UCSD-AML1 (cell line): ENCODE measurements at regions not wholly inside any gene's neighbourhood (a gene's known extent, or its start where the extent isn't known, plus 50 kb on each side); places are given as distances from the start of the nearest gene placed in this dataset.
A peak's percentile ranks its signal among the peaks of the same experiment; 100 is the strongest.

Experiments used
- DNase-seq: peaks from one replicate; lab custom pipeline; 2025; ENCODE audit not compliant: unreplicated experiment; lab: John Stamatoyannopoulos, UW

DNA sequence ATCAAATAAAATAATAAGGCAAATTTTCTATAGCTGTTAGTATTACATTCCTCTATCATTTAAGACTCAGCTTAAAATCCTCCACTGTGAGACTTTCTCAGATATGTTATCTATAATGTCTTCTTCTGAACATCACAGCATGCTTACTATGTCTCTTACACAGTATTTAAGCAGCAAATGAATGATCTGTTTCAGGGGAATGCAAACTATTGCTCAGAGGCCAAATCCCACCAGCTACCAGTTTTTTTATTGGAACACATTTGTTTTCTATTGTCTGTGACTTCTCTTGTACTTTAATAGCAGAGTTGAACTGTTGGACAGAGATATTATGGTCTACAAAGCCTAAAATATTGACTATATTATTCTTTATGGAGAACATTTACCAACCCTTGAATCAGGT lies 59.6 kb downstream of the C3orf38 start:
- DNase-seq = no peak

DNA sequence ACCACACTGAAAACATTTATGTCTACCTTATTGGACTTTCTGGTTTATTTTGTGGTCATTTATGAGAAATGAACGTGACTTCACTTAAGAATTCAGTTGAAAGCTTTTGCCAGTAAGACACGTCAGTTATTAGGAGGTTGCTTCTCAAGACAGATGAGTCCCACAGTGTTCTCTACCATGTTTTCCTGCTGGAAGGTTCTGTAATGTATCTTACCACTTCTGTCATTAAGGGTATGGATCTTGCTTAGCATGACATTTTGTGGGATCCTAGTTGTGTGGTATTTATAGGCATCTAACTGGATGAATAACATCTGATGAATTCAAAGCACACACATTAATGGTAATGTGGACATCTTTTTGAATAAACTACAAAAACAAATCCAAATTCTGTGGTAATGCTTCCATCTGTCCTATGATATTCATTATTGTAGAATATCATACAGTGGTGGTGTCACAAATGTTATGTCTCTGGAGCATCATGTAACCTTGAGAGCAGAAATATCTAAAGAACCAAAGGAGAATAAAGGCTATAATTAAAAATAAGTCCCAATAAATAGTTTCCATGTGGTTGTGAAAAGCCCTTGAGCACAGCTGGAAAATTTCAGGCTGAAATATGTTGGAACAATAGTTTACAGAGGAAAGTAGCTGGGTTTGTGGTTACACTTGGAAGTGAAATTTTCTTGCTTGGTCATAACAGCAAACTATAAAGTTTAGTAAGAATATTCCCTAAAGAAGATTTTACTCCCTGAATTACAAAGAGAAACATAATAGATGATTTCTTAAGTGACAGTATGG lies 61.5 kb downstream of the C3orf38 start:
- DNase-seq = no peak

DNA sequence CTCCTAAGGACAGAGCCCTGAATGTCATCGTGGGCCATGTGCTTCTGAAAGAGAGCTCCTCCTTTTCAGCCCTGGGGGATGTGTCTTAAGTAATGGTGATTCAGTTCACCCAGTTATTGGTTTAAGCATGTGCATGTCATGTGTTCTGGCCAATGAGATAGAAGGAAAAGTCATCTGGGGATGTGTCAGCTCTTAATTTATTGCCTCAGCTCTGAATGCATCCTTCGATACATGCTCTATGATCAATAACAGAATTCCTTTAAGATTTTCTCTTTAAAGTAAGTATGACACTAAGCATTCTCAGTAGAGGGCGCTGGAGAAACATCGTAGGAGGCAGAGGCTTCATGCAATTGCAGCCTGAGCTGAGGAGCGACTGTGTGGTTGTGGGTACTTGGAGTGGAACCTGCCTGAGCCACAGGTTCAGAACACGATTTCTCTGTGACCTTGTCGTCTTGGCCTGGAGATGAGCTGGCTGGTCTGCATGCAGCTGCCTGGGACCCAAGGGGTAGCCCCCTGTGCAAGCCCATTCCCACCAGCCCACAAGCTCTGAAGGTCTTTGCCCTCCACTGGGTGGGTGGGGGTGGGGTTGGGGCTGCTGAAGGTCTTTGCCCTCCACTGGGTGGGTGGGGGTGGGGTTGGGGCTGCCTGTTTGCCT lies 69.5 kb downstream of the C3orf38 start:
- peak; percentile 26 for DNase-seq

DNA sequence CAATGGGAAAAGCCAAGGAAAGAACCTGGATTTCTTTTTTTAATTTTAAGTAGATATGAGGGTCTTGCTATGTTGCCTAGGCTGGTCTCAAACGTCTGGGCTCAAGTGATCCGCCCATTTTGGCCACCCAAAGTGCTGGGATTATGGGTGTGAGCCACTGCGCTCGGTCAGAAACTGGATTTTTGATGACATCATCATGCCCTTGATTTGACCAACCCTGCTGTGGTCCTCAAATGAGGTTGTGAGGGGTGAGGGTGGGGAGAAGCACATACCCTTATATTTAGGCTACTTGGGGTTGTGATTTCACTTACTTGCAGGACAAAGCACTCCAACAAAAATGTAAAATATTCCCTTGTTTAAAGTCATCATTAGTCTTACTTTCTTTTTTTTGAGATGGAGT lies 70.4 kb downstream of the C3orf38 start:
- no peak for DNase-seq

DNA sequence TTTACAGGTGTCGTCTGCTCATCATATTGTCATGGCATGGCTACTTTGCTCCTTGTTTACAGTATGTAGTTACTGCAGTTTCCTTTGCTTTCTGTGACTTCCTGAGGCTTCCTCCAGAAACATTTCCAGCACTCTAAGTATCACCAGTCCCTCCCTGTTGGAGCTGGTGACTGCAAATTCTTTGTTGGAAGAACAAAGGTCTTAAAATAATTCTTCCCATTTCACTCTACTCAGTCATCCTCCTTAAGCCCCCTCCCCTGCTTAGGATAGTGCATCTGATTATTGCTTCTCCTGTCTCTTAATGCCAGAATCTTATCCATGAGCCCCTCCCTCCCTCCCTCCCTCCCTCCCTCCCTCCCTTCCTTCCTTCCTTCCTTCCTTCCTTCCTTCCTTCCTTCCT lies 72.0 kb downstream of the C3orf38 start:
- DNase-seq = no peak

DNA sequence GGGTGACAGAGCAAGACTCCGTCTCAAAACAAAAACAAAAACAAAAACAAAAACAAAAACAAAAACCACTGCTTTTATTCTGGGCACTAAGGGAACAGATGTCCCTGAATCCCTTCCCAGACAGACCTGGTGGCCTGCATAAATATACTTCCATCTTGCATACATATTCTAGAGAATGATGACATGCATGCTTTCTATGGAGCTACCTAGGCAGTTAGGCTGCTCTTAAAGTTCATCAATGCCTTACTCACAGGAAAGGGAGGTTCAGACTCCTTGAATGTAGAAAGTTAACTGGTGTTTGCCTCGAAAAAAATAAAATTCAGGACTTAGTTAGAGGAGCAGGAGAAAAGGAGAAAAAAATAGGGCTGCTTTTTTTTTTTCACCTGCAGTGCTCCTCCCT lies 72.6 kb downstream of the C3orf38 start:
- DNase-seq = no peak

DNA sequence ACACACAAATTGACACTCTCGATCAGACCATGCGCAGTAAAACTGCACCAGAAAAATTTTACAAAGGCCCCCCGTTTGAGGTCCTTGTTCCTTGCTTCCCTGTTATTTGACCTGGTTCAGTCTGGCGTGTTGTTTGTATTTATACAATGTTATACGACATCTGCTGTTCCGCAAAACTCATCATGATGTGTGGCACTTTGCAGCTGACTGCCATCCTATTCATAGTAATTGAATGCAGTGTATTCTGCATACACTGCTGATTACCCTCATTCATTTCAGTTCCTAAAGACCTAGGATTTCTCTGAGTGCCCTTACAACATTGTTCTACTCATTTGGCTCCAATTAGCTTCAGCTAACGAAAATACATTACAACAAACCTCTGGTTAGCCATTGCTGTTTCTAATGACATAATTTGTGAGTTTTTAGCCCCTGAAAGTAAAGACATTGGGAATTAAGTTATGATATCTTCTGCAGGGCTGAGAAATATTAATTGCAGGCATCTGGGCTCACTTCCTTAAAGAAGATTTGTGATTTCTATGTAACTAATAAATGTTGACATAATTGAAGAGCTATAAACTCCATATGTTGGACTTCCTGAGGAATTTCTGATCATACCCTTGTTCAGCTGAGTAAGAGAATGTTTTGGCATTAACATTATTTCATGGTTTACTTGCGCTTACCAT lies 75.7 kb downstream of the C3orf38 start:
- DNase-seq = no peak

DNA sequence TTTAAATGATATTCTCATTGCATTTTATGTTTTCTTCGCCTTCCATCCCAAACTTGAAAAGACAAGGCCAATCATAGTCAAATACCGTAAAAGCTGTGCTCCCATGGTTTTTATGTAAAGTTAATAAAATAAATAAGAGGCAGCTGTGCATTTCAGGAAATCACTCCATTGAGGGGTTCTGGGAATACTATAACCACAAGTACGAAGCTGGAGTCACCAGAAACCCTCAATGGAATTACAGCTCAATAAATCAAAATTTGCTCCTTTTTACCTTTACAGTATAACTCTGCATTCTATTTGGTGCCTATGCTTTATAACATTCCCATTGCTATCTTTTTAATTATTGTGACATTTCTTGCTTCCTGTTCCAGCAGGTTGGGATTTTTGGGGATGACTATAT lies 77.2 kb downstream of the C3orf38 start:
- DNase-seq = no peak

DNA sequence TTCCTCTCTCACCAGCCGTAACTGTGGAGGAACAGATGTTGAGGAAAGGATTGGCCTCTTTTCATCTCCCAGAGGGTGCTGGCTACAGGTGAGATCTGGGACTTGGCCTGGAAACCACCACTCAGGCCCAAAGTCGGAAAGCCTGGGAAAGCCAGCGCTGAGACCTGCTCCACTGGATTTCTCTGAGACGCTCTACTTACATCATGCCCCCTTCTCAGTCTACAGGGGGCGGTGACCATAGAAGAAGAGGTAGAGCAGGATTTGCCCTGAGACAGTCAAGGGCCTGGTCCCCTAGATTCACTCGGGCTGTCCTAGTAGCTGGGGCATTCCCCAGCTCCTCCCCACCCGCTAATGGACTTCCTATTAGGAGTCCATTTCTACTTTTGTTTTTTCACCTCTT lies 80.9 kb downstream of the C3orf38 start:
- DNase-seq = no peak

DNA sequence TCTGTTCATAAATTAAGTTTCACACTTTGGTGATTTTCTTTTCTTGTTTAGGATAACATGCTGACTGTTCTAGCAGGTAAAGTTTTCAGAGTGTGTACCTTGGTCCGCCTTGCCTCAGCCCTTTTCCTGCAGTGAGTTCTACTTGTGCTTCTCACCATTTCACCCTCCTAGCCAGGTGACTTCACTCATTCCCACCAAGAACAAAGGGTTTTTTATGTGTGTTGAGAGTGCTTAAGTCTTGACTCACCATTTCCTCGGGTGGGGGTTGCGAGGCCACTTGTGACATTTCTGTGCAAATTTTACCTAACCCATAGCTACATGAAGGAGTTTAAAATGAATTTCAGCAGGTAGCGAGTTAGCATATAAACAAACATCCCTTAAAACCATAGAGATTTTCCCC lies 81.4 kb downstream of the C3orf38 start:
- DNase-seq = no peak

DNA sequence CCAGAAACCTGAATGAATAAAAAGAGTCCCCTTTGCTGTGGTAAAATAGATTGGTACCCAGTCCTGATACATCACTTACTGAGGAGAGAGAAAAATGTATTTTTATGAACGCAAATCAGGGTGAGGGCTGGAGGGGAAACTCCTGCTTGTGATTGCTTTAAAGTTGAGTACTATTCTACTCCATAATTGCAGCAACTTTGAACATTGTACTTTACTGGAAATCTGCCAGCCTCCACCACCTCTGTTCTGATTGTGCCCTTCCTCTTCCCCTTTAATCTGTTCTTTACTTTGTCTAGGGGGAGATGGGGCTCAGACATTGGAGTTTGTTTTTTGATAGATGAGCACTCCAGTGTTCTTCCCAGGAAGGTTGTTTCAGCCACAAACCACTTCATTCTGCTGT lies 81.9 kb downstream of the C3orf38 start:
- DNase-seq = no peak

DNA sequence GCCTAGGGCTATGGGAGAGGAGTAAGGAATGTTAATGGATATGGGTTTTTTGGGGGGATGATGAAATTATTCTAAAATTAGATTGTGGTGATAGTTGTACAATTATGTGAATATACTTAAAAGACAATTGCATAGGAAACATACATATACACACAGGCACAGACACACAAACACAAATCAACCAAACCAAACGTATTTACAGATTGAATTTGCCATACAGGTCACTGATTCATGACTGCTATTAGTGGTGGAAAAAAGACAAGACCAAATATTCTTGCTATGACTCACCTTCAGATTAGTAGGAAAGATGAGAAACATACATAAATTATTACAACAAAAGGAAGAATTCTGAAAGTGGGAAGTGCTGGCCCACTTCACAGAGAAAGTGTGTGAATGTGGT lies 85.3 kb downstream of the C3orf38 start:
- DNase-seq = no peak

DNA sequence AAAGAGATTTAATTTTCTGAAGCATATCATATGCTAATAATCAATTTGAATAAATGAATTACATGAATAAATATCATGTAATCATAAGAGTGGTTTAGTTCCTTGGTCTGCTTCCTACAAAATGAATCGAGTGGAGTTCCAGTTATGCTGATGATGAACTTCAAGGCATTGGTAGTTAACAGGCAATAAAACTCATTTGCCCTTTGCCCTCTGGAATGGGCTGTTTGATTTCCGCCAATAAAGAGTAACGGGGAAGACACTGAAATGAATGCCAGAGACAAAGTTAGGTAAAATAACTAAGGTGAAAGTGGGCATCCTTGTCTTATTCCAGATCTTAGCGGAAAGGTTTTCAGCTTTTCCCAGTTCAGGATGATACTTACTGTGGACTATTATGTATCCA lies 90.1 kb downstream of the C3orf38 start:
- DNase-seq = no peak

DNA sequence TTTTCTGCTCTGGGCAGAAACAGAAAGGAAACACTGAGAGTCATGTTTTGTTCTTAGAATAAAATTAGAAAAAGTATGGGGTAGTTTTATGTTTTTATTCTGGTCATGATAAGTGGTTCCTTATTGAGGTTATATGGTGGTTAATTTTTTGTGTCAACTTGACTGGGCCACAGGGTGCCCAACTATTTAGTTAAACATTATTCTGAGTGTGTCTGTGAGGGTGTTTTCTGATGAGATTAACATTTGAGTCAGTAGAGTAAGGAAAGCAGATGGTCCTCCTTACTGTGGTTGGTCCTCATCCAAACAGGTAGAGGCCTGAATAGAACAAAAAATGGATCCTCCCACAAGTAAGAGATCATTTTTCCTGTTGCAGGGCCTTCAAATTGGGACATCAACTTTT lies 98.9 kb downstream of the C3orf38 start:
- DNase-seq = no peak

DNA sequence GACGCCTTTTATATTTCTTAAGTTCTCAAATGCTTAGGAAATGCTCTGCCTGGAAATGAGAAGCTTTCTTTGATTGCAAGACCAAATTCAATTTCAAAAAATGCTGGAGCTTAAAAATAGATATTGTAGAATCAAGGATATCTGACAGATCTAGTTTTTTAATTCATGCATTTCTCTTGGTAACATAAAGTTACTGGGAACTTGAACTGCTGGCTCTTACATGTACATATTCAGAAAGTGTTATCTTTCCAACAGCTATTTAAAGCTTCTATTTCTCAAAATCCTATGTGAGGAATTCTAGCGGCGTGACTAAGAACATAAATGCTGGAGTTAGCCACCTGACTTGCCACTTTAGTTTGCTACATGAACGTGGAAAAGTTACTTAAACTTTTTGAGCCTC lies 109.3 kb downstream of the C3orf38 start:
- DNase-seq = no peak

DNA sequence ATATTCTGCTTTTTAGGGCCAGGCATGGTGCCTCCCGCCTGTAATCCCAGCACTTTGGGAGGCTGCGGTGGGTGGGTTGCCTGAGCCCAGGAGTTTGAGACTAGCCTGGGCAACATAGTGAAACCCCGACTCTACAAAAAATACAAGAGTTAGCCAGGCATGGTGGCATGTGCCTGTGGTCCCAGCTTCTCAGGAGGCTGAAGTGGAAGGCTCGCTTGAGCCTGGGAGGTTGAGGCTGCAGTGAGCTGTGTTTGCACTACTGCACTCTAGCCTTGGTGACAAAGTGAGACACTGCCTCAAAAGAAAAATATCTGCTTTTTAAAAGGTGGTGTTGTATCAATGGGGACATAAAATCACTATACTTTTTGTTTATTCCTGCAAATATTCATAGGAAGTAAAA lies 112.8 kb downstream of the C3orf38 start:
- DNase-seq = no peak

DNA sequence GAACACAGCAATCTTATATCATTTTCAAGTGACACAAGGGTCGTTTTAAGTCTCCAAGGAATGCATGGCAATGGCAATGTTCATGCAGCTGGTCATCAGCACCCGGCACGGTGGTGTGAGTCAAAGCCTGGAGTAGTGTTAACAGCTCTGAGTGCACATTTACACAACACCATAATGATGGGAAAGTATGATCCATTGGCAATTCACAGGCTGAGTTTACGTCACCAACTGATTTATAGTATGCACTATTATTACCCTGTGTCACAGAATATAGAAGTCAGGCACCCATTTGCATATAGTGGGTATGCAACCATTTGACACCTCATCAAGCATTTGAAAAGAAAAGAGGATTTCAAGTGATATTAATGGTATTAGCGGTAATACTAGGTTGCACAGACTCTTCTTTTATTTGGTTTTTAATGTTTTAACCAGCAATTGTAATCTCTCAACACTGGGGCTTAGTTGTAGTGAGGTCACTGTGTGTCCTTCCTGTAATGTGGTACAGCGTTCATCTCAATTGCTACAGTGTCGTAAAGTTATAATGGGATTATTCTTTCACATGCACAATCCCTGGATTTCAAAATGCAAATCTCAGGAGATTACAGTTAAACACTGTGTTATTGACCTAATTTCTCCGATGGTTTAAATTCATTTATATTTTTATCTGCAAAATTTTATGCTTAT lies 113.8 kb downstream of the C3orf38 start:
- peak; percentile 2 for DNase-seq

DNA sequence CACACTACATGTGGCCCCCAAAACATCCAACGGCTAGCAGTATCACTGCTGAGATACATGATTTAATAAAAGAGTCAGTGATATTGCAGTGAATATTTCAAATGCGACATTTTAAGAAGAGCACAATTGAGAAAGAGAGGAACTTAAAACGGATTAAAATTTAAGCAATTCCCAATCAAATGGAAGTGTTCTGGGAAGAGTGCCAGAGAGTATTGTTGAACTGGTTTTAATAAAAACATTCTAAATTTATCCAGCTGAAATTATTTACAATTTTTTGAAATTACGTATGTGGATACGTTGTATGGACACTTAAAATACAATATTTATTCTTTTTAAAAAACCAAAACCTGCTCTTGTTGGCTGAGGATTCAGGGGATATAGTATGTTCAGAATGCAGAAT lies 117.7 kb downstream of the C3orf38 start:
- DNase-seq = no peak

DNA sequence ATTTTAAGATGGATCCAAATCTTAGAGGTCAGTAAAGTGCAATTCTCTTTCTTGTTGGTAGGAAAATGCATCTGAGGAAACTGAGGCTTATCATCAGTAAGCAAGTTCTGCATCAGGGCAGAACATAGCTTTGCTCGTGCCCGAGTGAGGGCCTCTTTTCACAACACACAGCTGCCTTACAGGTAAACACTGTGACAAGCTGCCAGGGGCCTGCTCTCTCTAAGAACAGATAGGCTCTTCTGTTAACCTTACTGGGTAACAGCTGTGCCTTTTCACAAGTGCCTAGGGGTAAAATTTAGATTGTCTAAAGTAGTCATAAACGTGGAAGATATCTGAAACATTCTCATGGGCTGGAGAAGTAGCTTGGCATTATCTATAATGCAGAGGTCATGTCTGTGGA lies 118.1 kb downstream of the C3orf38 start:
- no peak for DNase-seq

DNA sequence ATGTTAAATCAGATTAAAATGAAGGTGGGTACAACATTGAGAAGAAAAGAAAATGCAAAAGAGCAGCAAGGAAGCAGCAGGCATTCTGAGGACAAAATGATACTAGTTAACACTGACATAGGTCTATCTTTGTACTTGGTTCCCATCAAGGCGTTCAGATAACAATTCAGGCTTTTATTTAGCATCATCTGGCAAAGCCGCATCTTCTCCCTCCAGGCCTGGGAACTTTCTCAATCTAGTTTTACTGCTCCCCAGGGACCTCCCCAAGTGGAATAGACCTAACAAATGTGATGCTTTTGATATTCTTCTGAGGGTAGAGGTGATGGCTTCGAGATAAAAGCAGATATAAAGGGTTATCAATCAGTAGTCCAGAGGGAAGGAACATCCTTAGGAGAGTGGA lies 130.6 kb downstream of the C3orf38 start:
- no peak for DNase-seq

DNA sequence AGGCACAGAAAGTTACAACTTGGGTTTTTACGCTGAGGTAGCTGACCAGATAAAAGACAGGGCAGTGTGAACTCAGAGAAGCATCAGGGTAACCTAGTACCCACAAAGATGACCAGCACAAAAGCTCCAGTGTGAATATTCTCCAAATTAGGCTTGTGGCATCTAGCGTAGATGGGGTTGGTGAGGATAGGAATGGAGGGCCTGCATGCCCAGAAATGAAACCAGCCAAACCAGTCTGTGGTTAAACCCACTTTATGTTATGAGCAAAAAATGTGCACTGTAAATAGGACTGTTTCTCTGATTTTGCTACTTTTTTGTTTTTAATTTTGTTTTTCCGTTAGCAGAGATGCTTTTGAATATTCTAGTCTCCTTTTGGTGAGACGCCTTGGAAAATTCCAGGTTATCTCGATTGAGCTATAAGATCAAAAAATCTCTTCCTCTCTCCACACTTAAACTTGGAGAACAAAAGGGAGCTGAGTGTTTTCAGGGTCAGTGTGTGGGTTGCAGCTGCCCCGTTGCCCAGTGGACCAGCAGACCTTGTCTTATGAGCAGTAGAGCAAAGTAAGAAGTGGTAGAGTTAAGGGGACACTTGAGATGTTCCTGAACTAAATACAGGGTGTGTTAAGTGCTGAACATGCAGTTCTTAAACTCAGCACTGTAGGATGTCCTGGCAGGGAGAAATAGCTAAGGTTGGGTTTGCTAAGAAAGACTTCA lies 132.9 kb downstream of the C3orf38 start:
- no peak for DNase-seq
